ENCODE measurements at regions not wholly inside any gene's neighbourhood (a gene's known extent, or its start where the extent isn't known, plus 50 kb on each side); places are given as distances from the start of the nearest gene placed in this dataset.

GRCh38 chr10:94108200-94108599 is 114.5 kb downstream of the PLCE1 start:
- TF ChIP-seq CBX5 (IDR thresholded peaks at IDR 0.05; ENCODE audit: low read depth, low read length) (no peak), POLR2A (IDR thresholded peaks at IDR 0.05; ENCODE audit: control extremely low read depth in 1 of 2, low read depth in 2 of 2, low read length in 2 of 2) (no peak), ZNF274 (IDR thresholded peaks at IDR 0.05; ENCODE audit: borderline replicate concordance, extremely low read depth, low read length) (no peak), SP4 (IDR thresholded peaks at IDR 0.05; ENCODE audit: low read length) (no peak), CTCF (IDR thresholded peaks at IDR 0.05; ENCODE audit: control extremely low read depth in 1 of 3, insufficient read depth in 1 of 3, low read depth in 1 of 3, low read length in 3 of 3) (no peak), USF2 (IDR thresholded peaks at IDR 0.05; ENCODE audit: low read length) (no peak), RXRA (IDR thresholded peaks at IDR 0.05; ENCODE audit: insufficient read depth, low read depth, low read length) (no peak), MAX (IDR thresholded peaks at IDR 0.05) (no peak), YY1 (IDR thresholded peaks at IDR 0.05; ENCODE audit: low read depth, low read length) (no peak), NANOG (IDR thresholded peaks at IDR 0.05; ENCODE audit: insufficient read depth, low read depth, low read length, poor library complexity, severe bottlenecking) (no peak), SP2 (IDR thresholded peaks at IDR 0.05; ENCODE audit: low read length) (no peak), RNF2 (IDR thresholded peaks at IDR 0.05; ENCODE audit: borderline replicate concordance, low read depth, low read length, missing control alignments, poor library complexity, severe bottlenecking) (no peak), GABPA (IDR thresholded peaks at IDR 0.05; ENCODE audit: borderline replicate concordance, insufficient read depth, low read length) (no peak), EP300 (IDR thresholded peaks at IDR 0.05; ENCODE audit: borderline replicate concordance in 1 of 2, low read depth in 2 of 2, low read length in 2 of 2) (no peak)

Measured in H1 (cell line).